Type B pancreatic cell (in vitro differentiated cells): ENCODE measurements at regions not wholly inside any gene's neighbourhood (a gene's known extent, or its start where the extent isn't known, plus 50 kb on each side); places are given as distances from the start of the nearest gene placed in this dataset.

Experiments
- DNase-seq: peaks from one replicate; pipeline ENCODE4 v3.0.0; 2021; ENCODE audit warnings: mixed read lengths; ENCODE audit not compliant: unreplicated experiment; ENCODE audit errors: extremely low spot score
- H3K27ac Mint-ChIP-seq: 2 replicates; pipeline ENCODE4 v1.8.0; 2021; ENCODE audit warnings: mild to moderate bottlenecking, mixed read lengths
- H3K27me3 Mint-ChIP-seq: 2 replicates; pipeline ENCODE4 v1.8.0; 2021; ENCODE audit warnings: mixed read lengths
- H3K36me3 Mint-ChIP-seq: 2 replicates; pipeline ENCODE4 v1.8.0; 2021; ENCODE audit warnings: mixed read lengths
- H3K4me1 Mint-ChIP-seq: one replicate; pipeline ENCODE4 v1.8.0; 2021; ENCODE audit warnings: mixed read lengths; ENCODE audit not compliant: unreplicated experiment
- H3K4me3 Mint-ChIP-seq: 2 replicates; pipeline ENCODE4 v1.8.0; 2021; ENCODE audit warnings: mild to moderate bottlenecking, mixed read lengths
- H3K9me3 Mint-ChIP-seq: 2 replicates; pipeline ENCODE4 v1.8.0; 2021; ENCODE audit warnings: mixed read lengths
- TF ChIP-seq, protein P1 (sequence below): fragments of 200-600 bp; sonication (generic); conservative IDR thresholded peaks from 2 replicates; pipeline ENCODE4 v1.5.0; 2021; ENCODE audit warnings: antibody characterized with exemption, mild to moderate bottlenecking

DNA sequence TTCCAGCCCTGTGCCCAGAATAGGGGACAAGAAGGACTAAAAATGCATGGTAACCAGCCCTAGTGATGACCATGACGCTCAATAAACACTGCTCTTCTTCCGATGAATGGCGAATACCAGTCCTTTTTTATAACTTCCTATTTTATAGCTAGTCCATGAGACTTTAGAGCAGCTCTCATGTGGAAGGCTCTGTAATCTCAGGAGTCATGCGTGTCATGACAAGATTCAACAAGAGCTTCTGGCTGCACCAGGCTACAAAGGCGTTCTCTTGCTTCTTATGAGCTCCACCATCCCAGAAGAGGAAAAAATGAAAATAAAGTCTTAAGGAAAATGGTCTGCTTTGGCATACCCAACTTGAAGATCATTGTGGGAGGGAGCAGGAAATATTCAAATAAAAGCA is 141.0 kb downstream of the TMCO5A start:
- TF ChIP-seq, protein P1, sequence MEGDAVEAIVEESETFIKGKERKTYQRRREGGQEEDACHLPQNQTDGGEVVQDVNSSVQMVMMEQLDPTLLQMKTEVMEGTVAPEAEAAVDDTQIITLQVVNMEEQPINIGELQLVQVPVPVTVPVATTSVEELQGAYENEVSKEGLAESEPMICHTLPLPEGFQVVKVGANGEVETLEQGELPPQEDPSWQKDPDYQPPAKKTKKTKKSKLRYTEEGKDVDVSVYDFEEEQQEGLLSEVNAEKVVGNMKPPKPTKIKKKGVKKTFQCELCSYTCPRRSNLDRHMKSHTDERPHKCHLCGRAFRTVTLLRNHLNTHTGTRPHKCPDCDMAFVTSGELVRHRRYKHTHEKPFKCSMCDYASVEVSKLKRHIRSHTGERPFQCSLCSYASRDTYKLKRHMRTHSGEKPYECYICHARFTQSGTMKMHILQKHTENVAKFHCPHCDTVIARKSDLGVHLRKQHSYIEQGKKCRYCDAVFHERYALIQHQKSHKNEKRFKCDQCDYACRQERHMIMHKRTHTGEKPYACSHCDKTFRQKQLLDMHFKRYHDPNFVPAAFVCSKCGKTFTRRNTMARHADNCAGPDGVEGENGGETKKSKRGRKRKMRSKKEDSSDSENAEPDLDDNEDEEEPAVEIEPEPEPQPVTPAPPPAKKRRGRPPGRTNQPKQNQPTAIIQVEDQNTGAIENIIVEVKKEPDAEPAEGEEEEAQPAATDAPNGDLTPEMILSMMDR, result no peak
- Mint-ChIP-seq H3K36me3 (no peaks in the 10 kb centered on the region), H3K4me1 (peaks cover 64% of the 10 kb centered on the region), H3K27me3 (no peaks in the 10 kb centered on the region), H3K27ac (no peak overlapping the region), H3K9me3 (no peaks in the 10 kb centered on the region), H3K4me3 (no peak overlapping the region)
- DNase-seq, result no peak

DNA sequence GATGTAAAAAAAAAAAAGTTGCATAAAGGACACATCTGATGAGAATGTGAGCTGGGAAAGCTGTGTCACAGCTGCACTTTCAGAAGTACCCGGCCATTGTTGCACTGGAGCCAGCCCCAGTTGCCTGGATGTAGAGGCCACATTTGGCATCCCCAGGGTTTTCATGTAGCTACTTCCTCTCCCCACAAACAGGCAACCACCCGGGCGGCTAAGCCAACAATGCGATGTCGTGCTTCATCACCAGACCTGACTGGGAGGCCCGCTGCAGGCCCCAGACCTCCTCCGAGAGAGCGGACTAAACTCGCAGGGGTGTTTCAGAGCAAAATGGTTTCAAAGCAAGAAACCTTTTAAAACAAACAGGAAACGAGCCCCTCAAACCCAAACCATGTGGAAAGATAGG is 142.3 kb downstream of the TMCO5A start:
- H3K27me3 Mint-ChIP-seq, result no peaks in the 10 kb centered on the region
- peaks cover 61% of the 10 kb centered on the region for H3K4me1 Mint-ChIP-seq

DNA sequence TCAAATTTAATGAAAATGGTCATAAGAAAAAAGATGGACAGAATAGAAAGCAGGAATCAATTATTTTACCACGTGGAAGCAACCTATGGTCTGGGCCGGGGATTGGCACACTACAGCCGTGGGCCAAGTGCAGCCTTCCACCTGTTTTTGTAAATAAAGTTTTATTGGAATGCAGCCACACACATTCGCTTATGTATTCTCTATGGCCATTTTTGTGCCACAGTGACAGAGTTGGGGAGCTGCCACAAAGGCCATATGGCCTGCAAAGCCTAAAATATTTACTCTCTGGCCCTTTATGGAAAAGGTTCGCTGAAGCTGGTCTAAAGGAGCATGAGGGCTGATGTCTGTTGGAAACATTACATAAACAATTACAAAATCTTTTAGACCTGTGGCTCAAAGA is 144.8 kb downstream of the TMCO5A start:
- DNase-seq, result no peak
- TF ChIP-seq, protein P1, result no peak
- no peaks in the 10 kb centered on the region for H3K27me3 Mint-ChIP-seq
- no peak overlapping the region for H3K4me3 Mint-ChIP-seq
- H3K27ac Mint-ChIP-seq, result no peak overlapping the region
- no peaks in the 10 kb centered on the region for H3K36me3 Mint-ChIP-seq
- no peaks in the 10 kb centered on the region for H3K9me3 Mint-ChIP-seq
- H3K4me1 Mint-ChIP-seq, result peaks cover 46% of the 10 kb centered on the region

More for the DNA sequence above, 142.3 kb downstream of the TMCO5A start:
- no peak for DNase-seq
- Mint-ChIP-seq H3K27ac (no peak overlapping the region), H3K4me3 (no peak overlapping the region), H3K36me3 (no peaks in the 10 kb centered on the region), H3K9me3 (no peaks in the 10 kb centered on the region)
- TF ChIP-seq, protein P1, result no peak

DNA sequence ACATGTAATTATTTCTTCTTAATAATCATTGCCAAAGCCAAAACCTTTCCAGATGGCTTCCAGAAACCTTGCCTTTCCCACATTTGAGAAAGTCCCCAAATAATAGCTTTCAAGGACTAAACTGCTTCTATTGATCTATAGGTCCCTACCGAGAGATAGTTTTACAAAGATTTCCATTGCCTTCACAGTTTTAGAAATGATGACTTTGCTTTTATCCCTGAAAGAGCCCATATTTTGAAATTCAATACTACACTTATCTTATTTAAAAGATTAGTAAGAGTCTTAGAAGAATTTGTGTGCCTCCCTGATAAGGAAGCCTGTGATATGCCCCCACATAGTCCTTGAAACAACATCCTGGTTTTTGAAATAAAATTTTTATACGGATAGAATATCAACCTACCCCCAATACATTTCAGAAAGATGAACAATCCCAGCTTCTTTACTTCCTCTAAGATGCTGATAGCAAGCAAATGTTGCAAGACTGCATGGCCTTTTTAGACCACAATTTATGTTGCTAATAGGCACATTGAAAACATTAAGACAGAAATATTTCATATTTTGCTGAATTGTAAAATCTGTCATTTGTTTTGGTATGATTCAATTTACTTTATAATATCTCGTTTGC is 146.3 kb downstream of the TMCO5A start:
- H3K4me1 Mint-ChIP-seq, result peaks cover 43% of the 10 kb centered on the region
- no peaks in the 10 kb centered on the region for H3K9me3 Mint-ChIP-seq
- no peak overlapping the region for H3K27ac Mint-ChIP-seq
- no peak for DNase-seq
- H3K4me3 Mint-ChIP-seq, result no peak overlapping the region
- H3K27me3 Mint-ChIP-seq, result no peaks in the 10 kb centered on the region
- TF ChIP-seq, protein P1, result no peak
- H3K36me3 Mint-ChIP-seq, result no peaks in the 10 kb centered on the region

DNA sequence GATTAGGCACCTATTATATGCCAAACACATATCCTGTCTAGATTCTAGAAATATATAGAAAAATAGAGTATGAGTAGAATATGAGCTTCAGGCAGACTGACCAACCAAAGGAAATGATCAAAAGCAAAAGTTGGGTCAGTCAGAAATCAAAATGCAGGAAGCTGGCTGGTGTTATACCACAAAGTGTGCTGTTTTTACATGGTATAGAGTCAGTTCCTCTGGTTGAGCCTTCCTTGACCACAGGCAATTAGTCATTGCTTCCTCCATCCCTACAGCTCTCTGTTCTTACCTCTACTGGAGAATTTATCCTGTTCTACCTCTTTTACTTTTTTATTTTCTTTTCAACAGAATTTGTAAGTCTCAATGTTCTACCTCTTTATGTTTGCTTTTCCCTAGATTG is 149.8 kb downstream of the TMCO5A start:
- no peaks in the 10 kb centered on the region for H3K27me3 Mint-ChIP-seq
- TF ChIP-seq, protein P1, result no peak
- peaks cover 27% of the 10 kb centered on the region for H3K4me1 Mint-ChIP-seq
- no peak overlapping the region for H3K27ac Mint-ChIP-seq
- H3K36me3 Mint-ChIP-seq, result no peaks in the 10 kb centered on the region
- no peak overlapping the region for H3K4me3 Mint-ChIP-seq
- no peak for DNase-seq
- H3K9me3 Mint-ChIP-seq, result no peaks in the 10 kb centered on the region

DNA sequence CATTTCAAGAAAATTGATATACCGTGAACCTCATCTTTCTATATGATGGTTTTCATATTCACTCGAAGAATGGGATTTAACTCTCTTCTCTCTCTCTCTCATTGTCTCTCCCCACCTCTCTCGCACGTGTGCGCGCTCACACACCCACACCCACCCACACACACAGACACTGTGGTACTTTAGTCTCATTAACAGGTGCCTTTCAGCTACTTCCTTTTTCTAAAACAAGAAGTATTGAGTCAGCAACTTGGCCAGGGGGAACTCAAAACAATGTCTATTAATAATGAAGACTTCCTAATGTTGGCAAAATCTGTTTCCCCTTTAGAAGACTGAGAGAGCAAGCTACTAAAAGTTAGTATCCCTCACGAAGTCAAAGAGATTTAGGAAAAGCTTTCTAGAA is 150.7 kb downstream of the TMCO5A start:
- Mint-ChIP-seq H3K27ac (no peak overlapping the region), H3K4me1 (peaks cover 26% of the 10 kb centered on the region), H3K4me3 (no peak overlapping the region), H3K9me3 (no peaks in the 10 kb centered on the region), H3K27me3 (no peaks in the 10 kb centered on the region), H3K36me3 (no peaks in the 10 kb centered on the region)
- TF ChIP-seq, protein P1, result no peak
- DNase-seq, result no peak
